Activated B cell treated with CpG ODN at 0.5 μM for 24 hours (primary cell): ENCODE measurements at regions not wholly inside any gene's neighbourhood (a gene's known extent, or its start where the extent isn't known, plus 50 kb on each side); places are given as distances from the start of the nearest gene placed in this dataset.

Experiments used
- ATAC-seq: fragments of 200-7000 bp; cut with Tn5 transposase; one replicate; pipeline ENCODE4 v1.10.0; 2021; ENCODE audit warnings: low read depth, mild to moderate bottlenecking, moderate library complexity
- CTCF ChIA-PET: fragments of 350-600 bp; sonication (Branson Sonifier 250); formaldehyde crosslinking; loops from one replicate; lab custom pipeline; 2021; ENCODE audit warnings: antibody characterized with exemption; lab: Charles Lee
- POLR2A ChIA-PET: fragments of 350-600 bp; sonication (Branson Sonifier 250); formaldehyde crosslinking; loops from one replicate; lab custom pipeline; 2021; ENCODE audit warnings: antibody characterized with exemption; lab: Charles Lee
- DNase-seq: peaks from one replicate; pipeline ENCODE4 v3.0.0; 2022
- H3K27ac Mint-ChIP-seq: one replicate; pipeline ENCODE4 v1.8.0; 2020; ENCODE audit warnings: mixed read lengths
- H3K27me3 Mint-ChIP-seq: one replicate; pipeline ENCODE4 v1.8.0; 2021; ENCODE audit warnings: mixed read lengths
- H3K36me3 Mint-ChIP-seq: one replicate; pipeline ENCODE4 v1.8.0; 2021; ENCODE audit warnings: low read depth, mixed read lengths
- H3K4me1 Mint-ChIP-seq: one replicate; pipeline ENCODE4 v1.8.0; 2021; ENCODE audit warnings: mixed read lengths
- H3K4me3 Mint-ChIP-seq: one replicate; pipeline ENCODE4 v1.8.0; 2020; ENCODE audit warnings: mild to moderate bottlenecking, mixed read lengths
- H3K9me3 Mint-ChIP-seq: one replicate; pipeline ENCODE4 v1.8.0; 2020; ENCODE audit warnings: mixed read lengths
- intact Hi-C: fragments of 100-400 bp; cut with micrococcal nuclease; formaldehyde crosslinking; loops from one replicate; pipeline ENCODE4 v1.15.1; 2024
- TF ChIP-seq, protein P1 (sequence below): fragments of 200-600 bp; IDR thresholded peaks from one replicate; pipeline ENCODE4 v1.8.0; 2022; ENCODE audit warnings: antibody characterized with exemption, mild to moderate bottlenecking

DNA sequence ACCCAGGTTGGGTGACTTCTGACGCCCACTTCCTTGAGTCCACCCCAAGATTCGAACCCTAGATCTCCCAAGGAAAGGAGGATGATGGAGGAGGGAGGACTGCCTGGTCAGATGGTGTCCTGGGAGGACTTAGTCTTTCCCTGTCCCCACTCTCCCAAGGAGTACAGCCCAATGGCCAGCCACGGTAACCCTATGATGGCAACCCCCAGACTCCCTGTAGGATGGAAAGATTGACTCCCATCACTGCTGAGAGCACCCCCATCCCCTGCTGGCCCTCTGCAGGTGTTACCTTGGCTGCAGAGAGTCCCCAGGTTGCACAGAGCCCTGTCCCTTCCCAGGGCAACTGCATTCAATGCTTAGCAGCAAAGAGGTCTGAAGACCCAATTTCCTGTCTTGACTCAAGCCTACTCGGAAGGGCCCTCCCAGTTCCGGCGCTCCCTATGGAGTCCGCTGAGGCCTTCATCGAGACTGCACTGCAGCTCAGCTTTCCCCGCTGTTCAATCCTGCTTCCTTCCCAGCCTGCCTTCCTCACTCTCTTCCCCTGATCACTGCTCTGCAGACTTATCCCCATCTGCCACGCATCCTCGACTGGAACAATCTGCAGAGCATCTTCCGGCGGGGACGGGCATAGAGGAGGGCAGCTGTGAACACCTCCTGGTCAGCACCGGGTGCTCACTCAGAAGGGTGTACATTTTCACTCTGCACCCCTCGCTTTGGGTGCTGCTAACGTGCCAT is 50.8 kb upstream of the OCM2 start:
- TF ChIP-seq, protein P1, sequence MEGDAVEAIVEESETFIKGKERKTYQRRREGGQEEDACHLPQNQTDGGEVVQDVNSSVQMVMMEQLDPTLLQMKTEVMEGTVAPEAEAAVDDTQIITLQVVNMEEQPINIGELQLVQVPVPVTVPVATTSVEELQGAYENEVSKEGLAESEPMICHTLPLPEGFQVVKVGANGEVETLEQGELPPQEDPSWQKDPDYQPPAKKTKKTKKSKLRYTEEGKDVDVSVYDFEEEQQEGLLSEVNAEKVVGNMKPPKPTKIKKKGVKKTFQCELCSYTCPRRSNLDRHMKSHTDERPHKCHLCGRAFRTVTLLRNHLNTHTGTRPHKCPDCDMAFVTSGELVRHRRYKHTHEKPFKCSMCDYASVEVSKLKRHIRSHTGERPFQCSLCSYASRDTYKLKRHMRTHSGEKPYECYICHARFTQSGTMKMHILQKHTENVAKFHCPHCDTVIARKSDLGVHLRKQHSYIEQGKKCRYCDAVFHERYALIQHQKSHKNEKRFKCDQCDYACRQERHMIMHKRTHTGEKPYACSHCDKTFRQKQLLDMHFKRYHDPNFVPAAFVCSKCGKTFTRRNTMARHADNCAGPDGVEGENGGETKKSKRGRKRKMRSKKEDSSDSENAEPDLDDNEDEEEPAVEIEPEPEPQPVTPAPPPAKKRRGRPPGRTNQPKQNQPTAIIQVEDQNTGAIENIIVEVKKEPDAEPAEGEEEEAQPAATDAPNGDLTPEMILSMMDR: no peak
- POLR2A ChIA-PET: no interaction called here
- Mint-ChIP-seq H3K36me3 (no peaks in the 10 kb centered on the region), H3K27me3 (peaks cover 27% of the 10 kb centered on the region), H3K4me3 (no peak overlapping the region), H3K9me3 (no peaks in the 10 kb centered on the region), H3K4me1 (no peaks in the 10 kb centered on the region), H3K27ac (no peak overlapping the region)
- ATAC-seq (no peak), DNase-seq (no peak)
- CTCF ChIA-PET: interaction anchor here (0.9 kb wide), 1 partner anchor 19 kb away, joined by 3 read pairs; no protein-coding TSS in a partner anchor
- intact Hi-C loops: no loop called here

DNA sequence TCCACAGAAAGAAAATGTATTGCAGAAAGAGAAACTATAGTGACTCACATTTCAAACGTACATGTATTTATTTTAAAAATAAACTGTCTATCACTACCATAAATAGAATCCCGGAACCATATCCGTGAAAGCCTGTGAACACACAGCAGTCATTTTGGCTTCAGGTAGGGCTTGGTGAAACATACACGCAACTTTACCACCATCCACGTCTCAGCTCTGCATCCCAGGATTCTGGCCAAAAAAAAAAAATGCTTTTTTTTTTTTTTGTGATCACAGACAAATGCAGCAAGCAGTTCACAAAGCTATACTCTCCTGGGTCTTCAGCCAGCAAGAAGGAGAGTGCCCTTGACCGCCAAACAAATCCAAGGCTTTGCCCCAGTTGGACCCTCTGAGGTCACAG is 56.8 kb upstream of the OCM2 start:
- TF ChIP-seq, protein P1: no peak
- no peak for DNase-seq
- H3K4me3 Mint-ChIP-seq: no peak overlapping the region
- ATAC-seq: no peak
- H3K4me1 Mint-ChIP-seq: peaks cover 6% of the 10 kb centered on the region
- H3K27ac Mint-ChIP-seq: no peak overlapping the region
- H3K9me3 Mint-ChIP-seq: no peaks in the 10 kb centered on the region
- ChIA-PET POLR2A (interaction anchor here (0.6 kb wide), 1 partner anchor 70 kb away, joined by 6 read pairs; no protein-coding TSS in a partner anchor), CTCF (no interaction called here)
- no peaks in the 10 kb centered on the region for H3K36me3 Mint-ChIP-seq
- H3K27me3 Mint-ChIP-seq: peaks cover 19% of the 10 kb centered on the region
- intact Hi-C loops: no loop called here

DNA sequence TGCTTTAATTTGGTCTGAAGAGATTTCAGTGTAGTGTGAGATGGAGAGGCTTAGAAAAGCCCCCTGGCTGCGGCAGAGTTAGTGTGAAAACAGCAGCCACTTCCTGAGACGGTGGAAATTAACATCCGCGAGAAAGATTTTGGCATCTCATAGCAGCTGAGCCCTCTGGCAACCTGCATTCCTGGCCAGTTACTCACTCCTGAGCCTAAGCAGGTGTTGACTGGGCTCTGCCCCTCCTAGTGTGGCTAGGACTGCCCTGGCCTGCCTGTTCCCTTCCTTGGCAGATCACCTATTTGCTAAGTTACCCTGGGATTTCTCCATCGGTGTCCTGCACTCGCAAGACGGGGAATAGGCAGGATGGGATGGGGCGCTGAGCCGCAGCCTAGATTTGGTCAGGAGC is 57.6 kb upstream of the LMTK2 start:
- H3K27me3 Mint-ChIP-seq: peaks cover 12% of the 10 kb centered on the region
- intact Hi-C loops: no loop called here
- H3K4me1 Mint-ChIP-seq: peaks cover 6% of the 10 kb centered on the region
- TF ChIP-seq, protein P1: no peak
- ChIA-PET POLR2A (no interaction called here), CTCF (no interaction called here)
- no peak overlapping the region for H3K27ac Mint-ChIP-seq
- no peaks in the 10 kb centered on the region for H3K9me3 Mint-ChIP-seq
- H3K4me3 Mint-ChIP-seq: no peak overlapping the region
- DNase-seq (no peak), ATAC-seq (no peak)
- H3K36me3 Mint-ChIP-seq: no peaks in the 10 kb centered on the region

- Mint-ChIP-seq H3K27me3 (peaks cover 12% of the 10 kb centered on the region), H3K4me1 (peaks cover 6% of the 10 kb centered on the region), H3K4me3 (no peak overlapping the region), H3K9me3 (no peaks in the 10 kb centered on the region), H3K36me3 (no peaks in the 10 kb centered on the region), H3K27ac (no peak overlapping the region)
- intact Hi-C loops: no loop called here
- DNase-seq (no peak), ATAC-seq (no peak)
- POLR2A ChIA-PET: no interaction called here
- CTCF ChIA-PET: interaction anchor here (0.6 kb wide), 1 partner anchor 62 kb away, joined by 3 read pairs; no protein-coding TSS in a partner anchor
- TF ChIP-seq, protein P1: no peak
These were observed 55.4 kb upstream of the LMTK2 start for GRCh38 chr7:98051118-98051744.

DNA sequence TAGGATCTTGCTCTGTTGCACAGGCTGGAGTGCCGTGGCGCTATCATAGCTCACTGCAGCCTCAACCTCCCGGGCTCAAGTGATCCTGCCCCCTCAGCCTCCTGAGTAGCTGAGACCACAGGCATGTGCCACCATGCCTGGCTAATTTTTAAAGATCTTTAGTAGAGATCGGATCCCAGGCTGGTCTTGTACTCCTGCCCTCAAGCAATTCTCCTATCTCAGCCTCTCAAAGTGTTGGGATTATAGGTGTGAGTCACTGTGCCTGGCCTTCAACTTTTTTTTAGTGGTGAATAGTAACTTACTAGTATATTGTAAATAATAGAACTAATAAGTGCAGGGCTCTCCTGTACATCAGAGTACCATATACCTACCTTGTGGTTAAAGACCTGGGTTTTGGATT is 52.1 kb upstream of the LMTK2 start:
- peaks cover 14% of the 10 kb centered on the region for H3K27me3 Mint-ChIP-seq
- ChIA-PET POLR2A (no interaction called here), CTCF (no interaction called here)
- H3K4me1 Mint-ChIP-seq: peaks cover 6% of the 10 kb centered on the region
- no peak overlapping the region for H3K4me3 Mint-ChIP-seq
- DNase-seq (no peak), ATAC-seq (no peak)
- H3K36me3 Mint-ChIP-seq: no peaks in the 10 kb centered on the region
- H3K27ac Mint-ChIP-seq: no peak overlapping the region
- H3K9me3 Mint-ChIP-seq: no peaks in the 10 kb centered on the region
- intact Hi-C loops: no loop called here
- TF ChIP-seq, protein P1: no peak
